GM19035 (cell line): ENCODE measurements at regions not wholly inside any gene's neighbourhood (a gene's known extent, or its start where the extent isn't known, plus 50 kb on each side); places are given as distances from the start of the nearest gene placed in this dataset.
"Not testable (repeated sequence)": the region's sequence is repeated elsewhere in the genome, so short reads cannot be mapped to it uniquely, and the experiment has no call there.

Experiments
- ATAC-seq: cut with Tn5 transposase; IDR thresholded peaks from one replicate; pipeline ENCODE4 v1.9.1; 2021; ENCODE audit not compliant: unreplicated experiment

GRCh38 chr3:4897765-4898453 lies 81.3 kb upstream of the BHLHE40 start:
- ATAC-seq: no peak

- peak; percentile 99 for ATAC-seq
These were observed 80.6 kb upstream of the BHLHE40 start for GRCh38 chr3:4898454-4899313.

DNA sequence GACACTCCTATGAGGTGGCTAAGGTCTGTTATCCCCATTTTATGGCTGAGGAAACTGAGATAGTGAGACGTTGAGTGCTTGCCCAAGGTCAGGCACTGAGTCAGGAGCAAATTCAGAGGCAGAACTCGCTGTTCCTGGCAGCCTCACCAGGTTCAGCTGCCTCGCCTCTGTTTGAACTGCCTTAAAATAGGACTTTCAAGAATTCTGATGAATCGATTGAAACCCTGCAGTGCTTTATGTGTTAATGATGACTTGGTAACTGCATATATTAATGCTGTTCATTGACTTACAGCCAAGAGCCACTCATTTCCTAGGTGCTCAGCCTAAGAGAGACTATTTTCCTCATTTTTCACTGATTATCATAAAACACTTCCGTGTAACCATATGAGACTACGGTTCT lies 79.5 kb upstream of the BHLHE40 start:
- no peak for ATAC-seq

GRCh38 chr3:4900298-4900697 lies 78.9 kb upstream of the BHLHE40 start:
- no peak for ATAC-seq

GRCh38 chr3:4904811-4905695 lies 74.2 kb upstream of the BHLHE40 start:
- no peak for ATAC-seq

- ATAC-seq: no peak
These were observed 73.1 kb upstream of the BHLHE40 start for GRCh38 chr3:4906107-4906621.

GRCh38 chr3:4907050-4907449 lies 72.2 kb upstream of the BHLHE40 start:
- no peak for ATAC-seq

DNA sequence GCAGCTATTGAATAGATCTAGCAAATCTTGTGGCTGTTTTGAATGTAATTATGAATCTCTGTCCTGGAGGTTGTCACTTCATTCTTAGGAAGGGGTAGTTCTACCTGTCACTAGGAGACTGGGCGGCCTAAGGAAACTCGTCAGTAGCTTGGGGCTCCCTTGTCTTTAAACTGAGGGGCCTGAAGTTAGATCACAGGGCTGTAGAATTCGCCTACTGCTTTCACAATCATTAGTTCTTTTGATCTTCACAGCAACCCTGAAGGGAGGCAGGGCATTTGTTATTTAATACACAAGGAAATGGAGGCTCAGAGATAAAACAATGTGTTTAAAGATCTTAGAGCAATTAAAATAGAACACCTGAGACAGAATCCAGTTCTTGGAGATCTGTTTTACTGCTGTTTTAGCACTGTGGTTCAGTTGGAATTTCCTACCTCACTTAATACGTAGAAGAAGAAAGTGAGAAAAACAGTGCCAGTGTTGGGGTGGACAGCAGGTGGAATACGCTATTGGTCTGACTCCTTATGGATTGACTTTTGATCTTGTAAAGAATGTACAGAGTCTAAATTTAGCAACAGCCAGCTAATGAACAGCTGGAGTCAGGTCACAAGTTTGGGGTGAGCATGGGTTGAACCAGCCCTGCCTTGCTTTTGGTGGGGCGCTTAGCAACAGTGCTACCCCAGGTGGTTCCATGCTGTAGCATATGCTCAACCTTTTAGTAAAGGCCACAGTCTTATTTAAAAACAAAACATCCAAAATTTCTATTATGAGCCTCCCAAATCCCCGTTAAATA lies 71.4 kb upstream of the BHLHE40 start:
- no peak for ATAC-seq

DNA sequence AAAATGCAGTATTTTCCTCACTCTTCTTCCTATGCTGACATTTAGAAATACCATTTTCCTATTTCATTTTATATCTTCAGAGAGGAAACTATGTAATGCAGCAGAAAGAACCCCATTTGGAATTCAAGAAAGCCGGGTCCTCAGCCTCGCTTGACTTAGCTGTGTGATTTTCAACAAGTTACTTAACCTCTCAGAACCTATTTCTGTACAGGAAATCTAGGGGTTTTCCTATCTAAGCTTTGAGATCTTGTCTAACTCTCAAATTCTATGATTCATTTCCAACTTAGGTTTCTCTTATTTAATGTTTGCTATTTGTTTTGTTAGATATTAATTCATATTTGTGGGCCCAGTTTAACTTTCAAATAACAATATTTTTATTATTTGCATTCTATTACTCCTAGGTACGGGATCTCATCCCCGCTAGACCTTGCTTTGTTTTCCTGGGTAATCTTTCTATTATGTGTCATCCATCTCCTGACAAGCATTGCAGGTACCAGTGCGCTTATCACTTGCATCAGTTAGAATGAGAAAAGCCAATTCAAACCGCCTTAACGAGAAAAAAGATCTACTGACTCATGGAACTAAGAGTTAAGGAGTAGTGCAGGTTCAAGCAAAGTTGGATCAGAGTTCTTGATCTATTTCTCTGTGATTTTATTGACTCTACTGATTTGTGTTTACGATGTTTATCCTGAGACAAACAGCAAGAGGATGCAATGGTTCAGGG lies 70.6 kb upstream of the BHLHE40 start:
- no peak for ATAC-seq

DNA sequence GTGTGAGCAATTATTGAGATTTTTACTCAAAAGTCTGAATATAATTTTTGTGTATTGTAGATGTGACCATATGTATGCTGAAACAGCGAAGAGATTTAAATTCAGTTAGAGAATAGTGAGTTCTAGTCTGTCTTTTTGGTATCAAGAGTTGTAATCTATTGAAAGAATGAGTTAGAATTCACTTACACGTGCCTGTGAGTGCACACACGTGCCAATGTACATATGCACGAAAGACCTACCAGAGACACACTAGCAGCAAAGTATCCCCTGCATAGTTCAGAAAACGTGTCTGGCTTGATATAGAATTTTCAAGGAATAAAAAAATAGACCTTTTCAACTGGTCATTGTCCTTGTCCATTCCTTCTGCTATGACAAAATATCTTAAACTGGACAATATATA lies 64.8 kb upstream of the BHLHE40 start:
- no peak for ATAC-seq

- ATAC-seq: not testable (repeated sequence)
These were observed 57.6 kb upstream of the BHLHE40 start for GRCh38 chr3:4921589-4921988.

DNA sequence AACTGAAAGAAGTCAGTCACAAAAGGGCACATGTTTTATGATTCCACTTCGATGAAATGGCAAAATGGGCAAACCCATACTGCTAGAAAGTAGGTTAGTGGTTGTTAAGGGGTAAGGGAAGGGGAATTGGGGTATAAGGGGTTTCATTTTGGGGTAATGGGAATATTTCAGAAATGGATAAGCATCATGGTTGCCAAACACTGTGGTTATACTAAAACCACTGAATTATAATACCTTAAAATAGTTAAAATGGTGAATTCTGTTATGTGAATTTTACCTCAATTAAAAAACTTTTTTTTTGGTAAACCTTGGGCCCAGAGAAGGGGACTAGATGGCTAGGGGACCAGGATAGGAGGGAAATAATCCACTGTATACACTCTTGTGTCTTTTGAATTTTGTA lies 52.3 kb upstream of the BHLHE40 start:
- ATAC-seq: no peak

- no peak for ATAC-seq
These were observed 50.9 kb upstream of the BHLHE40 start for GRCh38 chr3:4928277-4928789.
